ENCODE measurements at regions not wholly inside any gene's neighbourhood (a gene's known extent, or its start where the extent isn't known, plus 50 kb on each side); places are given as distances from the start of the nearest gene placed in this dataset.

GRCh38 chr18:47591429-47591828 is 339.0 kb downstream of the SMAD2 start:
- POLR2A ChIA-PET (ENCODE audit: unreplicated experiment) = no interaction called here
- CTCF ChIA-PET = no interaction called here
- WGBS, 2 experiments (ENCODE audit: extremely low coverage in 2 of 2, insufficient read length in 1 of 2) = no CpG with 5 or more reads among the region's 3 CpGs
- no peak overlapping the region for H3K4me2 ChIP-seq (ENCODE audit: low read depth, low read length)
- H3K27ac ChIP-seq (ENCODE audit: insufficient read depth, low read length) = no peak overlapping the region
- H3K36me3 ChIP-seq (ENCODE audit: control insufficient read depth, insufficient read depth, low read length) = no peaks in the 10 kb centered on the region
- no peak overlapping the region for H2BK5ac ChIP-seq (ENCODE audit: low read depth, low read length, poor library complexity, severe bottlenecking)
- H3K4ac ChIP-seq (ENCODE audit: low read depth, low read length) = no peak overlapping the region
- no peak overlapping the region for H3K18ac ChIP-seq (ENCODE audit: low read depth, low read length)
- no peaks in the 10 kb centered on the region for H4K20me1 ChIP-seq (ENCODE audit: insufficient read depth, low read length)
- no peak overlapping the region for H2AK9ac ChIP-seq (replicated peaks; ENCODE audit: low read depth, low read length, poor library complexity)
- no peak overlapping the region for H2AK5ac ChIP-seq (ENCODE audit: low read depth, low read length)
- no peaks in the 10 kb centered on the region for H3K9me1 ChIP-seq (ENCODE audit: insufficient read depth, low read length)
- no peak overlapping the region for H4K91ac ChIP-seq (ENCODE audit: insufficient read depth, low read depth, low read length)
- no peak for DNase-seq
- no peak overlapping the region for H2AFZ ChIP-seq (replicated peaks; ENCODE audit: low read length, poor library complexity)
- H3K9ac ChIP-seq (ENCODE audit: low read depth, low read length) = no peak overlapping the region
- peaks cover 2% of the 10 kb centered on the region; the same call in 1 of the 2 replicates for H3K9me3 ChIP-seq (ENCODE audit: control insufficient read depth, insufficient read depth, low read length)
- H3K23ac ChIP-seq (ENCODE audit: low read depth, low read length) = no peak overlapping the region
- H2BK120ac ChIP-seq (ENCODE audit: low read depth, low read length) = no peak overlapping the region
- H3K79me1 ChIP-seq (ENCODE audit: low read depth in 1 of 2, low read length in 2 of 2) = no peaks in the 10 kb centered on the region
- no peak for TF ChIP-seq MAFK (IDR thresholded peaks at IDR 0.05; ENCODE audit: low read depth, low read length)
- no peak for TF ChIP-seq SMC3 (IDR thresholded peaks at IDR 0.05; ENCODE audit: low read depth, low read length)
- no peak for TF ChIP-seq NFE2L2 (IDR thresholded peaks at IDR 0.05; ENCODE audit: low read depth, low read length)
- no peak for TF ChIP-seq RAD21 (IDR thresholded peaks at IDR 0.05; ENCODE audit: low read length)
- H3K27me3 ChIP-seq (ENCODE audit: control insufficient read depth, insufficient read depth, low read length) = no peaks in the 10 kb centered on the region
- intact Hi-C loops (cut with micrococcal nuclease) (no loop called here), dilution Hi-C loops (cut with HindIII; ENCODE audit: low sequenced_read_pairs, unreplicated experiment) (no loop called here), in situ Hi-C loops (cut with MboI; ENCODE audit: low sequenced_read_pairs) (no loop called here)
- H4K5ac ChIP-seq (ENCODE audit: low read depth, low read length) = no peak overlapping the region
- H3K4me1 ChIP-seq (ENCODE audit: control insufficient read depth, insufficient read depth, low read length) = no peaks in the 10 kb centered on the region
- H3K14ac ChIP-seq (replicated peaks; ENCODE audit: low read depth, low read length) = no peak overlapping the region
- no TSS peak for BruUV-seq (replicated peaks)
- ATAC-seq (ENCODE audit: low read depth) = no peak
- H3K56ac ChIP-seq (ENCODE audit: extremely low read depth, insufficient read depth, low read length) = no peak overlapping the region
- no peak overlapping the region for H4K8ac ChIP-seq (ENCODE audit: low read depth in 2 of 2, low read length in 2 of 2)
- no peak overlapping the region for H2BK15ac ChIP-seq (ENCODE audit: low read depth, low read length)
- no peak overlapping the region for H2BK20ac ChIP-seq (ENCODE audit: low read depth, low read length)
- H3K4me3 ChIP-seq (ENCODE audit: insufficient read depth, low read depth, low read length) = no peak overlapping the region
